Brain microvascular endothelial cell (primary cell): ENCODE measurements at regions not wholly inside any gene's neighbourhood (a gene's known extent, or its start where the extent isn't known, plus 50 kb on each side); places are given as distances from the start of the nearest gene placed in this dataset.

Experiments
- DNase-seq: peaks from one replicate; pipeline ENCODE4 v3.0.0-alpha.2; 2020
- H3K27ac ChIP-seq: fragments of 250-450 bp; sonication (Bioruptor Pico); 2 replicates; pipeline ENCODE4 v1.5.1; 2020; ENCODE audit warnings: mild to moderate bottlenecking, moderate library complexity
- H3K27me3 ChIP-seq: fragments of 250-450 bp; sonication (Bioruptor Pico); replicated peaks from 2 replicates; pipeline ENCODE4 v1.5.1; 2020; ENCODE audit warnings: mild to moderate bottlenecking
- H3K36me3 ChIP-seq: fragments of 250-450 bp; sonication (Bioruptor Pico); replicated peaks from 2 replicates; pipeline ENCODE4 v1.5.1; 2020; ENCODE audit warnings: mild to moderate bottlenecking
- H3K4me3 ChIP-seq: 2 replicates; pipeline ENCODE4 v1.5.1; 2011; ENCODE audit warnings: low read depth, mild to moderate bottlenecking, control low read depth, low read length, moderate library complexity
- in situ Hi-C: cut with HindIII; loops from 2 replicates; pipeline ENCODE4 v1.10.0; 2017; ENCODE audit warnings: low sequenced_read_pairs, low pct_ligation_motif_present
- TF ChIP-seq, protein P1 (sequence below): IDR thresholded peaks from 2 replicates; pipeline ENCODE4 v1.5.1; 2011; ENCODE audit warnings: low read depth, mild to moderate bottlenecking, moderate library complexity, low read length, control low read depth, inconsistent platforms; ENCODE audit errors: missing control alignments

DNA sequence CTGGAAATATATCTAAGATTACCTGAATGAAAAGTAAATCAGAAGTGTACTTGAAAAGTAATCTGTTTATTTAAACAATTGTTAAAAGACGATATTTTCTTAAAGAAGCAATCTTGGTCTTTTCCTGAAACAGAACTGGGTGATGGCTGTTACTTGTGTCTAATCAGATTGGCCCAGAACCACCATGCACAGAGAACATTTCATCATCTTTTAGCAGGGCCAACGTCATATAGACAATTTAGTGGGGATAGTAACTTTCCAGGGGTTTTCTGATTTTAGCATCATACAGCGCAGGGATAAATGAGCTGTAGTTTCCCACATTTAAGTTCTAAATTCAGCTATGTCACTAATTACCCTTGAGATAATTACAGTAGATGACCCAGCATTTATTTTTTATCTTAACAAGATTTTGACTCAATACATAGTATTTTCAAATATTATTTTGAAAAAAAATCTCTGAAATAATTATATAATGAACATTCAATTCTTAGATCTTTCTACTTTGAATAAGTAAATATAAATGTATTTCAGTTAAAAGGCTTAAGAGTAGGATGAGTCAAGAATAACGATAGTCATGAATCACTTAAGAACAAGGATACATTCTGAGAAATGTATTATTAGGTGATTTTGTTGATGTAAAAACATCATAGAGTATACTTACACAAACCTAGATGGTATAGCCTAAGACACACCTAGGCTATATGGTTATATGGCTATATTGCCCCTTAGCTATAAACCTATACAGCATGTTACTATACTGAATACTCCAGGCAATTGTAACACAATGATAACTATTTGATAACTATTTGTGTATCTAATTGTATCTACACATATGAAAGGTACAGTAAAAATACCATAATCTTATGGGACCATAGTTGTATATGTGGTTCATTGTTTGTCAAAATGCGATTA, 103.8 kb upstream of the MME start:
- TF ChIP-seq, protein P1, sequence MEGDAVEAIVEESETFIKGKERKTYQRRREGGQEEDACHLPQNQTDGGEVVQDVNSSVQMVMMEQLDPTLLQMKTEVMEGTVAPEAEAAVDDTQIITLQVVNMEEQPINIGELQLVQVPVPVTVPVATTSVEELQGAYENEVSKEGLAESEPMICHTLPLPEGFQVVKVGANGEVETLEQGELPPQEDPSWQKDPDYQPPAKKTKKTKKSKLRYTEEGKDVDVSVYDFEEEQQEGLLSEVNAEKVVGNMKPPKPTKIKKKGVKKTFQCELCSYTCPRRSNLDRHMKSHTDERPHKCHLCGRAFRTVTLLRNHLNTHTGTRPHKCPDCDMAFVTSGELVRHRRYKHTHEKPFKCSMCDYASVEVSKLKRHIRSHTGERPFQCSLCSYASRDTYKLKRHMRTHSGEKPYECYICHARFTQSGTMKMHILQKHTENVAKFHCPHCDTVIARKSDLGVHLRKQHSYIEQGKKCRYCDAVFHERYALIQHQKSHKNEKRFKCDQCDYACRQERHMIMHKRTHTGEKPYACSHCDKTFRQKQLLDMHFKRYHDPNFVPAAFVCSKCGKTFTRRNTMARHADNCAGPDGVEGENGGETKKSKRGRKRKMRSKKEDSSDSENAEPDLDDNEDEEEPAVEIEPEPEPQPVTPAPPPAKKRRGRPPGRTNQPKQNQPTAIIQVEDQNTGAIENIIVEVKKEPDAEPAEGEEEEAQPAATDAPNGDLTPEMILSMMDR: no peak
- H3K4me3 ChIP-seq: no peak overlapping the region
- H3K27ac ChIP-seq: no peak overlapping the region
- in situ Hi-C loops: no loop called here
- H3K27me3 ChIP-seq: no peaks in the 10 kb centered on the region
- DNase-seq: no peak
- H3K36me3 ChIP-seq: no peaks in the 10 kb centered on the region

DNA sequence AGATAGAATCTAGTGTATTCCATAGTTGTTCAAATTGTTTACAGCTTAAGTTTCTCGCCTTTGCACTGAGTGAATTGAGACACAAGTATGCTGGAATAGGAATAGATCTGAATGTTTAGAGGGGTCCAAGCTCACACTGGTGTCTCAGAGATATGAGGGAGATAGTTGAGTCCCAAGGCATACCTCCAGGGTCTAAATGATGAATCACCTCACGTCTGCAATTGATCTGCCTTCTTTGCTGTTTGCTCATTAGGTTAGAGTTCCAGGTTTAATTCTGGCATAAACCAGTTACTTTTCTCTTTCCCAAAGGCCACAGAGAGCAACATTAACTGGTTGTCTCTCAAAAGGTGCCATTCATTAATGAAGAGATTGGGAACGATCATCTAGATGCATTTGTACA, 106.3 kb upstream of the MME start:
- Histone ChIP-seq H3K36me3 (no peaks in the 10 kb centered on the region), H3K27me3 (no peaks in the 10 kb centered on the region), H3K4me3 (no peak overlapping the region), H3K27ac (no peak overlapping the region)
- no peak for DNase-seq
- TF ChIP-seq, protein P1: no peak
- in situ Hi-C loops: no loop called here

DNA sequence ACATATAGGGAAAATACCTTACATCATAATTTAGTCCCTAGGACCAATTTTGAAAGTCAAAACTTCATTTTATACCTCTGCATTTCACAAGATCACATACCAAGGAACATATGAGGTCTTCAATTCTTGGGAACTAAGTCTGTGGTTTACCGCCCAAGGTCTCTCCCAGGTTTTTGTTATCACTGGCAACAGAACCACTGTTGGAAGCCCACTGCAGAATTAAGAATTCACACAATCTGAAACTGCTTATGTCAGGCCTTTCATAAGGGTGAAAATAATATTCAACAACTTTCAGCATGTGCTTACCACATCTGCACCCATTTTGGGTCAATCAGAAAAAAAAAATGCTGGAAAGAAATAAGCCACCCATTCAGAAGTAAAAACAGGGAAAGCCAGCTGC, 107.2 kb upstream of the MME start:
- Histone ChIP-seq H3K27me3 (no peaks in the 10 kb centered on the region), H3K27ac (no peak overlapping the region), H3K4me3 (no peak overlapping the region), H3K36me3 (no peaks in the 10 kb centered on the region)
- DNase-seq: peak; percentile 31
- in situ Hi-C loops: no loop called here
- TF ChIP-seq, protein P1: no peak

DNA sequence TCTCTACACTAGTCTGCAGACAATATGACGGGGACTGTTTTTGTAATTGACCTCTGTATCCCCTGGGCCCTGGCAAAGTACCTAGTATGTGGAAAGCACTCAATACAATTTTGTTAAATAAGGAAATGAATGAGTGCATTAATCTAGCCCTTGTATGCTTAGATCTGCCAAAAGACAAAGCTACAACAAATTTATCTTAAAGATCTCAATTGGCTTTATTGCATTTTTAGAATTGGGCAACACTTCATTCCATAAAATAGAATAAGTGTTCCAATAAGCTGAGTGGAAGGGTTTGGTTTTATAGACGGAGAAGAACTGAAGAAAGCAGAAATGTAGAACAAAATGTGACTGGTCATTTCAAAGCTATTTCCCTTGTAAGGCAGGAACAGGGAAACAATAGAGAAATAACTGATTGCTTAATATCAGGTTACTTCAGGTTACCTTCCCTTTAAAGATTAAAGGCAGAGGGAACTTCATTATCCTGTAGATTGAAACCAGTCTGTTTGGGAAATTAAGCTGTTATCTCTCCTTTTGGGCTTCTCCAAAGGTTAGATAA, 108.3 kb upstream of the MME start:
- H3K4me3 ChIP-seq: no peak overlapping the region
- in situ Hi-C loops: no loop called here
- H3K36me3 ChIP-seq: no peaks in the 10 kb centered on the region
- peak overlapping the region; percentile 48 for H3K27ac ChIP-seq
- no peaks in the 10 kb centered on the region for H3K27me3 ChIP-seq
- TF ChIP-seq, protein P1: no peak
- DNase-seq: no peak

DNA sequence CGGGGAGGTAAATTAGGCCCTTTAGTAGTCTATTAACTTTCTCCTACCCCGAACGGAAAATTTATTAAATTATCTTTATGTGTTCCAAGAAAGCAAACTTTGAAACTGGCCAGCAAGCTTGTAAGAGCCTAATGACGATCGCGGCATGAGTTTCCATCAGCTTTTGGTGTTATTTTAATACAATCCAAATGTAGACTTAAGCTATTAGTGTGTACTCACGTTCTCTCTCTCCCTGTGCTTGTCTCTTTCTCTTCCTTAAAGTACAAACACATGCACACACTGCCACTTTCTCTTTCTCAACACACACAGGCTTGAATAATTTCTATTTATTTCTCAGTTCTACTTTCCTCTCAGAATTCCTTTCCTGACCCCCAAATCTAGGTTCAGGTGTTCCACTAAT, 108.8 kb upstream of the MME start:
- TF ChIP-seq, protein P1: no peak
- Histone ChIP-seq H3K36me3 (no peaks in the 10 kb centered on the region), H3K4me3 (no peak overlapping the region), H3K27me3 (no peaks in the 10 kb centered on the region), H3K27ac (peak overlapping the region; percentile 48)
- in situ Hi-C loops: no loop called here
- DNase-seq: no peak
